ENCODE measurements at regions not wholly inside any gene's neighbourhood (a gene's known extent, or its start where the extent isn't known, plus 50 kb on each side); places are given as distances from the start of the nearest gene placed in this dataset.

GRCh38 chr22:22748756-22749155 is 104.3 kb downstream of the GGTLC2 start:
- TF ChIP-seq CTCF (IDR thresholded peaks at IDR 0.05; ENCODE audit: low read depth, low read length) = no peak
- in situ Hi-C loops (cut with HindIII; ENCODE audit: low sequenced_read_pairs) = no loop called here
- DNase-seq (ENCODE audit: low read depth, low spot score) = no peak
- no peak overlapping the region for H3K4me3 ChIP-seq (ENCODE audit: low read depth, low read length)

GRCh38 chr22:22749167-22749758 is 104.8 kb downstream of the GGTLC2 start:
- DNase-seq (ENCODE audit: low read depth, low spot score) = no peak
- no peak for TF ChIP-seq CTCF (IDR thresholded peaks at IDR 0.05; ENCODE audit: low read depth, low read length)
- in situ Hi-C loops (cut with HindIII; ENCODE audit: low sequenced_read_pairs) = no loop called here
- H3K4me3 ChIP-seq (ENCODE audit: low read depth, low read length) = no peak overlapping the region

GRCh38 chr22:22750335-22751042 is 106.1 kb downstream of the GGTLC2 start:
- H3K4me3 ChIP-seq (ENCODE audit: low read depth, low read length) = no peak overlapping the region
- DNase-seq (ENCODE audit: low read depth, low spot score) = no peak
- TF ChIP-seq CTCF (IDR thresholded peaks at IDR 0.05; ENCODE audit: low read depth, low read length) = no peak
- in situ Hi-C loops (cut with HindIII; ENCODE audit: low sequenced_read_pairs) = no loop called here

- TF ChIP-seq CTCF (IDR thresholded peaks at IDR 0.05; ENCODE audit: low read depth, low read length) = no peak
- H3K4me3 ChIP-seq (ENCODE audit: low read depth, low read length) = no peak overlapping the region
- in situ Hi-C loops (cut with HindIII; ENCODE audit: low sequenced_read_pairs) = no loop called here
- DNase-seq (ENCODE audit: low read depth, low spot score) = no peak
Observed at GRCh38 chr22:22751043-22751603, 106.7 kb downstream of the GGTLC2 start.

GRCh38 chr22:22752199-22752555 is 107.8 kb downstream of the GGTLC2 start:
- in situ Hi-C loops (cut with HindIII; ENCODE audit: low sequenced_read_pairs) = no loop called here
- TF ChIP-seq CTCF (IDR thresholded peaks at IDR 0.05; ENCODE audit: low read depth, low read length) = no peak
- H3K4me3 ChIP-seq (ENCODE audit: low read depth, low read length) = no peak overlapping the region
- DNase-seq (ENCODE audit: low read depth, low spot score) = no peak

- no peak for DNase-seq (ENCODE audit: low read depth, low spot score)
- no peak for TF ChIP-seq CTCF (IDR thresholded peaks at IDR 0.05; ENCODE audit: low read depth, low read length)
- in situ Hi-C loops (cut with HindIII; ENCODE audit: low sequenced_read_pairs) = no loop called here
Observed at GRCh38 chr22:22752556-22753477, 108.4 kb downstream of the GGTLC2 start.

More at GRCh38 chr22:22752556-22753477, 108.4 kb downstream of the GGTLC2 start:
- no peak overlapping the region for H3K4me3 ChIP-seq (ENCODE audit: low read depth, low read length)
